CD4-positive, alpha-beta T cell treated with Interleukin-12 subunit alpha and Interleukin-12 subunit beta, for 1 hour (primary cell): ENCODE measurements at regions not wholly inside any gene's neighbourhood (a gene's known extent, or its start where the extent isn't known, plus 50 kb on each side); places are given as distances from the start of the nearest gene placed in this dataset.
"Not testable (repeated sequence)": the region's sequence is repeated elsewhere in the genome, so short reads cannot be mapped to it uniquely, and the experiment has no call there.

ENCODE experiments used
- DNase-seq: peaks from one replicate; pipeline ENCODE4 v3.0.0-alpha.2; 2020

GRCh38 chr11:129702410-129703398, 112.9 kb upstream of the TMEM45B start:
- no peak for DNase-seq

- DNase-seq, result no peak
These were observed 111.8 kb upstream of the TMEM45B start for GRCh38 chr11:129703846-129704245.

- no peak for DNase-seq
These were observed 110.8 kb upstream of the TMEM45B start for GRCh38 chr11:129704831-129705230.

- DNase-seq, result no peak
These were observed 110.3 kb upstream of the TMEM45B start for GRCh38 chr11:129705341-129705740.

- no peak for DNase-seq
These were observed 109.7 kb upstream of the TMEM45B start for GRCh38 chr11:129705933-129706332.

- no peak for DNase-seq
These were observed 105.7 kb upstream of the TMEM45B start for GRCh38 chr11:129709801-129710398.

GRCh38 chr11:129710423-129710822, 105.2 kb upstream of the TMEM45B start:
- DNase-seq, result no peak

- DNase-seq, result no peak
These were observed 103.9 kb upstream of the TMEM45B start for GRCh38 chr11:129711760-129712159.

GRCh38 chr11:129712486-129713240, 103.0 kb upstream of the TMEM45B start:
- DNase-seq, result not testable (repeated sequence)

GRCh38 chr11:129719037-129719436, 96.6 kb upstream of the TMEM45B start:
- DNase-seq, result no peak

- no peak for DNase-seq
These were observed 95.5 kb upstream of the TMEM45B start for GRCh38 chr11:129720156-129720555.

GRCh38 chr11:129720994-129721393, 94.7 kb upstream of the TMEM45B start:
- no peak for DNase-seq

- no peak for DNase-seq
These were observed 94.0 kb upstream of the TMEM45B start for GRCh38 chr11:129721685-129722084.

- DNase-seq, result no peak
These were observed 93.1 kb upstream of the TMEM45B start for GRCh38 chr11:129722529-129722928.

- DNase-seq, result no peak
These were observed 92.4 kb upstream of the TMEM45B start for GRCh38 chr11:129723146-129723760.

GRCh38 chr11:129723761-129724162, 91.9 kb upstream of the TMEM45B start:
- no peak for DNase-seq

GRCh38 chr11:129724866-129725265, 90.8 kb upstream of the TMEM45B start:
- no peak for DNase-seq

- no peak for DNase-seq
These were observed 89.5 kb upstream of the TMEM45B start for GRCh38 chr11:129726179-129726578.

- DNase-seq, result no peak
These were observed 87.1 kb upstream of the TMEM45B start for GRCh38 chr11:129728581-129728980.

- no peak for DNase-seq
These were observed 86.4 kb upstream of the TMEM45B start for GRCh38 chr11:129729216-129729615.

GRCh38 chr11:129729823-129730222, 85.8 kb upstream of the TMEM45B start:
- no peak for DNase-seq

- DNase-seq, result no peak
These were observed 84.3 kb upstream of the TMEM45B start for GRCh38 chr11:129731316-129731715.

- DNase-seq, result no peak
These were observed 82.7 kb upstream of the TMEM45B start for GRCh38 chr11:129732941-129733340.
